ENCODE measurements at regions not wholly inside any gene's neighbourhood (a gene's known extent, or its start where the extent isn't known, plus 50 kb on each side); places are given as distances from the start of the nearest gene placed in this dataset.
A peak's percentile ranks its signal among the peaks of the same experiment; 100 is the strongest.

DNA sequence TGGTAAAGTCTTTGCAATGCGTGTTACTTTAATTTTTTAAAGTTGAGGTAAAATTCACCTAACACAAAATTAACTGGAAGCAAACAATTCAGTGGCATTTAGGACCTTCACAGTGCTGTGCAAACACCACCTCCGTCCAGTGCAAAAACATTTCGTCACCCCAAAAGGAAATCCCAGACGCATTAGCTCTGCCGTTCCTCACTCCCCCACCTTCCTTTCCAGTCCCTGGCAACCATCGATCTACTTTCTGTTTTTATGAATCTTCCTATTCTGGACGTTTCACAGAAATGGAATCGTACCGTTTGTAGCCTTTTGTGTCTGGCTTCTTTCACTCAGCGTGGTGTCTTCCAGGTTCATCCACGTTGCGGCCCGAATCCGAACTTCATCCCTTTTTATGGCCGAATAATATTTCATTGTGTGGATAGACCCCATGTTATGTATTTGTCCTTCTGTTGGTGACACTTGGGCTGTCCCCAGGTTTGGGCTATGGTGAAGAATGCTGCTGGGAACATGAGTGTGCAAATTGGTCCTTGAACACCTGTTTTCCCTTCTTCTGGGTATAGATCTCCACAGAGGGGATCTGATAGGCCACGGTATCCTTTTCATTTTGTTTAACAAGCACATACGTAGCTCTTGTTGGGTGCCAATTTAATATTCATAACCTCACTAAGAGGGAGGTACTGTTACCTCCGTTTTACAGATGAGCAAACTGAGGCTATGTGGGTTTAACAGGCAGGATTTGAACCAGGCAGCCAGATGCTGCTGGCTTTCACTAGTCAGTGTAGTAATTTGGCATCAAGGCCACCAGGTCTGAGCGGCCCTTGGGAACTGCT lies 232.0 kb upstream of the GSE1 start:
- H3K9me3 Mint-ChIP-seq, result peaks cover 0 to 3% (median 2%) of the 10 kb centered on the region in 3 donors
- no peaks in the 10 kb centered on the region for H3K36me3 Mint-ChIP-seq
- no peak overlapping the region for H3K27ac Mint-ChIP-seq
- no peaks in the 10 kb centered on the region for H3K4me1 Mint-ChIP-seq
- no peak overlapping the region for H3K4me3 Mint-ChIP-seq
- peaks cover 20% of the 10 kb centered on the region for H3K27me3 Mint-ChIP-seq

DNA sequence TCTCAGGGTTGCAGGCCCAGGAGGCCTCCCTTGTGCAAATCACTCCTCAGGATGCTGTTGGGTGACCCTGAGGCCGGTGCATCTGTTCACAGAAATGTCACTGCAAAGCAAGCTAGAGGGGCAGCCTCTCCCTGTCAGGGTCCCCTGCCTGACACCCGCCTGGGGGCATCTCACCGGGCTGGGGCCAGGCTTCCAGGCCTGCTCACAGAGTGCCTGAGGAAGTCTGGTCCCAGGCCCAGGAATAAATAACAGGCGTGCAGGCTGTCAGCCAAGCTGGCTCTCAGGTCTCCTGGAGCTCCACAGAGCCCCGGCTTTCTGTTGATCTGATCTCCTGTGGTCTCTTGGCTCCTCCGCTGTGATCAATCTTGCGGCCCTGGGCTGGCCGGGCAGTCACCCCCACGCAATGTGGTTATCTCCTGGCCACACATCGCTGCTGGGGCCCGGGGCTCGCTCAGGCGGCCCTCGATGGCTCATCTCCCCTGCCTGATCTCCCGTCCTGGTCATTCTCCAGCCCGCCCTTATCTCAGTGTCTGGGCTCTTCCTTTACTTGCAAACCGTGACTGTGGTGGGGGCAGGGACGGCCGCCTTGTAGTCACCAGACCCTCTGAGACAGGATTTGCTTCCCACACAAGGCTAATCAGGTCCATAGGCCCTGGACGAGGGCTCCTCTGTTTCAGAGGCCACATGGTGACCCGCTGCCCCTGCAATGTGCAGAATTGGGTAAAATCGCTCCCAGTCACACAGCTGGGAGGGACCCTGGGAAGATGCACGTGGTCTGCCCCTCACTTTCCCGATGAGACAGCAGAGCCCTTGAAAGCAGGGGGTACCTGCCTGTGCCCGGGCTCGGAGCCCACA lies 231.2 kb upstream of the GSE1 start:
- no peak overlapping the region for H3K27ac Mint-ChIP-seq
- no peaks in the 10 kb centered on the region for H3K36me3 Mint-ChIP-seq
- no peaks in the 10 kb centered on the region for H3K4me1 Mint-ChIP-seq
- H3K4me3 Mint-ChIP-seq, result no peak overlapping the region
- H3K9me3 Mint-ChIP-seq, result peaks cover 0 to 3% (median 2%) of the 10 kb centered on the region in 3 donors
- H3K27me3 Mint-ChIP-seq, result peaks cover 17% of the 10 kb centered on the region

DNA sequence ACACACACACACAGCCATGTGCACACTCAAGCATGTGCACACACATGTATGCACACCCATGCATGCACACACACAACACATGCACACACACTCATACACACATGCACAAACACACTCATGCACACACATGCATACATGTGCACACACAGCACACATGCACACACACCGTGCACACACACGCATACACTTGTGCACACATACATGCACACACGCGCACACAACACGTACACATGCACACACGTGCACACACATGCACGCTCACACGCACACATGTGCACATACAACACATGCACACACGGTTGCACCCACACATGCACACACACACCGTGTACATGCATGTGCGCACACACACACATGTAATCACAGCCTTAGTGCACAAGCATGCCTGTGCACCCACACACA lies 230.4 kb upstream of the GSE1 start:
- H3K4me3 Mint-ChIP-seq, result no peak overlapping the region
- H3K27ac Mint-ChIP-seq, result no peak overlapping the region
- H3K9me3 Mint-ChIP-seq, result peaks cover 0 to 3% (median 2%) of the 10 kb centered on the region in 3 donors
- peaks cover 14% of the 10 kb centered on the region for H3K27me3 Mint-ChIP-seq
- no peaks in the 10 kb centered on the region for H3K4me1 Mint-ChIP-seq
- H3K36me3 Mint-ChIP-seq, result no peaks in the 10 kb centered on the region

DNA sequence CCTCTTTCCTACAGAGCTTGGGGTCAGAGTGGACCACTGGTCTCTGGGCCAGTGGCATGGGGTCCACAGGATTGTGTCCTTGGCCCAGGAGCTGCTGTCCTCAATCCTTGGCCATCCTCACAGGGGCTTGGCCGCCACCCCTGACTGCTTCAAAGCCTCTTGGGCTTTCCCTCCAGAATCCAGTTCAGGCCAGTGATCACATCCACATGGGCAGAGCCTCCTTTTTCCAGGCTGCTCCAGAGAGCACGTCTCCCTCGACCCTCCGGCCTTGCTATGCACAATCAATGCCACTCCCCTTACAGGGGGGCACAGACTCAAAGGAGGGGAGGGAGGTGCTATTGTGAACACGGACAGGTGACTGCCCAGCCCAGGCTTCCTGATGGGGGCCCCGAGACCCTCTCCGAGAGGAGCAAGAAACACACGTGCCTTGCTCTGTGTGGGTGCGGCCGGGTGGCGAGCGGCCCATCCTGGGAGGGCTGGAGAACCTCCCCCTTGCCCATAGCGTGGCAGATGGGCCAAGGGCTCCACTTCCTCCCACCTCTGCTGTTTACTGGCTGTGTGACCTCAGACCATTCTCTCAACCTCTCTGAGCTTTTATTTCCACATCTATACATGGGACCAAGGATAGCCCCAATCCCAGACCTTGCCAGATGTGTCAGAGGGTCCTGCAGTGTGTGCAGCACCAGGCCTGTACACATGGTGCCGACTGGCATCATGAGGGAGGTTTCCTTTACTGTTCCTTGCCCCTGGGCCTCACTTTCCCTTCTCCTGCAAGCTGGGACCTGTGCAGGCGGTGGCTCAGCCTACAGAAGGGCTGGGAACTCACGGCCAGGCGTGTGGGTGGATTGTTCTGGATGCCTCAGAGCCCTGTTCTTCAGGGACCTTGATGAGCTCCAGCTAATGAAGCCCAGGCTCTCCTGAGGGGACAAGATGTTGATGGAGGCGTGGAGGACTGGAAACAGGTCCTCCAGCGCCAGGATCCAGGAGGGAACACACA lies 229.0 kb upstream of the GSE1 start:
- H3K36me3 Mint-ChIP-seq, result no peaks in the 10 kb centered on the region
- peaks cover 6% of the 10 kb centered on the region for H3K27me3 Mint-ChIP-seq
- H3K4me3 Mint-ChIP-seq, result no peak overlapping the region
- peaks cover 0 to 3% (median 2%) of the 10 kb centered on the region in 3 donors for H3K9me3 Mint-ChIP-seq
- no peak overlapping the region for H3K27ac Mint-ChIP-seq
- H3K4me1 Mint-ChIP-seq, result no peaks in the 10 kb centered on the region

DNA sequence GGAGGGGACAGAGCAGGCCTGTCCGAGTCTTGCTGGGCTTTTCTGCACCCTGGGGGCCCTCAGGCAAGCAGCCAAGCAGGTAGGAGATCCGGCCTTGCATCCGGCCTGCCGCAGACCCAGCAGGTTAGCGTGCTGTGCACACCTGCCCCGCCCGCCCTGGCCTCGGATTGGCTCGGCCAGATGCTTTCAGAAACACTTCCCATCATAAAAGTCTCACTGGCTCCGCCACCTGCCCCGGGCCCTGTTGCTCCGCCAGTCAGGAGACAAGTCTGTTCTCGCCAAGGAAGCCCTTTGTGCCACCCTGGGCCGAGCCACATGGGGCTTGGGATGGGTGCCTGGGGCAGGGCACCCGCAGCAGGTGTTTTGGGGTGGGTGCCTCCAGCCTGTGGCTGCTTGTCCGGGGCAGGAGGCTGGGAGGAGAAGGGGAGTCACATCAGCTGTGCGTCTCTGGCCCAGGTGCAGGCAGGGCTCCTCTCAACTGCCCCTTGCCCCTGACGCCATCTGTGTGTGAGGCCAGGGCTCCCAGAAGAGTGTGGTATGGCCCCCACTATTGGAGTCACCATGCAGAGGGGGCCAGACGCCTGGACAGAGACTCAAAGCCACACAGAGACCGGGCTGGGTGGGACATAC lies 228.2 kb upstream of the GSE1 start:
- H3K36me3 Mint-ChIP-seq, result no peaks in the 10 kb centered on the region
- peaks cover 0 to 3% (median 2%) of the 10 kb centered on the region in 3 donors for H3K9me3 Mint-ChIP-seq
- peaks cover 7% of the 10 kb centered on the region for H3K27me3 Mint-ChIP-seq
- no peak overlapping the region for H3K4me3 Mint-ChIP-seq
- H3K4me1 Mint-ChIP-seq, result no peaks in the 10 kb centered on the region
- no peak overlapping the region for H3K27ac Mint-ChIP-seq

DNA sequence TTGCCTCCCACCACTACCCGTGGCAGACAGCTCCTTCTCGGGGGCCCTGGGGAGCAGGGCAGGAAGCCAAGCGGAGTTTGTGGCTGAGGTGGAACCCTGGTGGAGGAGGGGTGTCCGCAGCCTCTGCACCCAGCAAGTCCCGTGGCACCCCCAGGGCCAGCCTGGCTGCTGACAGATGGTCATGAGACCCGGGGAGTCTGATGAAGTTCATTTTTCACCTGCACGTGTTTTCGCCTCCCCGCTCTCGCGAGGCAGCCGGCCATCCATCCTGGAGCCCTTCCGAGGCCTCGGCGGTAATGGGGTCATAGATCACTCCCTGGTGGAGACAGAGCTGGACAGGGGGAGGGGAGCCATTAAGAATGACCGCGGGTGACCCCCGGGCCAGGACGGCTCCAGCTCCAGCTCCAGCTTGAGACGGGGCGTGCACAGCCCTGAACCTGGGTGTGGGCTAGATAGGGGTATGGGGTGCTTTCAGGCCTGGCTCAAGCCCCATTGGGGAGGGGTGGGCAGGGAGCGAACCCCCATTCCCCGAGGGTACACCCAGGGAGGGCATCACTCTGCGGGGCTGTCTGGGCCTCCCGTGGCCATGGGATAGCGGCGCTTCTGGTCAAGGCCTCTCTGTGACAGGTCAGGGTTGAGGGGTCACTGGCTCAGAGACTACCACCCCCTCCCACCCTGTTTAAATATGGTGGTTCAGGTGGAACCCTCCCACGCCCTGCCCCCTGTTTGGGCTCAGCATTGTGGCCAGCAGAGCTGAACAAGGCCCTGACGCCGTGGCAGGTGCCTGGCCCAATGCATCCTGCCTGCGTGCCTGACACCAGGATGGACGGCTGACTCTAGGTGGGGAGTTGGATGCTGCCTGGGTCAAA lies 227.4 kb upstream of the GSE1 start:
- H3K4me3 Mint-ChIP-seq, result no peak overlapping the region
- H3K9me3 Mint-ChIP-seq, result peaks cover 0 to 3% (median 2%) of the 10 kb centered on the region in 3 donors

DNA sequence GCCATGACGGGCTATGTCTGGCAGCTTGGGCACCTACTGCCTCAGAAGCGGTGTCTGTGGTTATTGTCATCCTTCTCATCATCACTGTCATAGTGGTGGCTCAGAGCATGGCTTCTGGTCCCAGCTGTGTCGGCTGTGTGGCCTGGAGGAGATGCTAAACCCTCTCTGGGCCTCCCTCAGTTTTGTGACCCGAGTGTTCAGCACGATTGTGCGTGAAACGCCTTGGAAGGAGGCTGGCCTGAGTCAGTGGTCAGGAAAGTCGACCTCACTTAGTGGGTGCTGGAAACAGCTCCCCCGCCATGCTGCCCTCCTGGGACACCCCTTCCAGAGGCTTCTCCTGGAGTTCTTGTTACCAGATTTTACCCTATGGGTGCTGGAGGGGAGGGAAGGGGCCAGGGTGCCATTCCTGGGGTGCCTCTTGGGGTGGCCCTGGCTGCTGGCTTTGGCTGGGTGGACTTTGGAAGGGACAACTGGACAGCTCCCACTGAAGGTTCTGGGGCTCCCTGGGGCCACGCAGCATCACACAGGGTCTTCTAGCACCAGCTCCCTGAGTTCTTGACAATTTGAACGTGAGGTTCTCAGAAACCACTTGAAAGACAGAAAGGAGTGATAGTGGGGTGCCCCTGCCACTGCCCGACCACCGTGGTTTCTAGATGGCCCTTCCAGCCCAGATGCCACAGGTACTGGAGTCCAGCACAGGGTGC lies 226.5 kb upstream of the GSE1 start:
- H3K4me3 Mint-ChIP-seq, result no peak overlapping the region
- H3K4me1 Mint-ChIP-seq, result no peaks in the 10 kb centered on the region
- H3K27me3 Mint-ChIP-seq, result peaks cover 7% of the 10 kb centered on the region
- H3K36me3 Mint-ChIP-seq, result no peaks in the 10 kb centered on the region
- H3K9me3 Mint-ChIP-seq, result peaks cover 0 to 3% (median 0%) of the 10 kb centered on the region in 3 donors
- H3K27ac Mint-ChIP-seq, result no peak overlapping the region

More for the DNA sequence above, 227.4 kb upstream of the GSE1 start:
- H3K4me1 Mint-ChIP-seq, result no peaks in the 10 kb centered on the region
- H3K36me3 Mint-ChIP-seq, result no peaks in the 10 kb centered on the region
- no peak overlapping the region for H3K27ac Mint-ChIP-seq
- peaks cover 7% of the 10 kb centered on the region for H3K27me3 Mint-ChIP-seq

DNA sequence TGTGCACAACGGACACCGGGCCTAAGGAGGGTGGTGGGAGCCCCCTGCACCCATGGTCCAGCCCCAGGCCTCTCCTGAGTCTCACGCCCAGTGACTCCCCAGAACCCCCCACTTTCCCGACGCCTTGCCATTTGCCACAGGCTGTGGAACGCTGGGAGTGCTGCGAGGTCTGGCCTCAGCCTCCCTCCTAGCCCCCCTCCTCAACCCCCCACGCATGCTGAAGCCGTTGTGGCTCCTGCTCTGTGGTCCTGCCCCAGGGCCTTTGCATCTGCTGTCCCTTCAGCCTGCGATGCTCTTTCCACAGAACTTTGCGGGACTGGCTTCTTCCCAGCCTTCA lies 226.0 kb upstream of the GSE1 start:
- H3K27ac Mint-ChIP-seq, result no peak overlapping the region
- peaks cover 7% of the 10 kb centered on the region for H3K27me3 Mint-ChIP-seq
- no peaks in the 10 kb centered on the region for H3K4me1 Mint-ChIP-seq
- peaks cover 0 to 3% (median 0%) of the 10 kb centered on the region in 3 donors for H3K9me3 Mint-ChIP-seq
- no peaks in the 10 kb centered on the region for H3K36me3 Mint-ChIP-seq
- H3K4me3 Mint-ChIP-seq, result no peak overlapping the region

DNA sequence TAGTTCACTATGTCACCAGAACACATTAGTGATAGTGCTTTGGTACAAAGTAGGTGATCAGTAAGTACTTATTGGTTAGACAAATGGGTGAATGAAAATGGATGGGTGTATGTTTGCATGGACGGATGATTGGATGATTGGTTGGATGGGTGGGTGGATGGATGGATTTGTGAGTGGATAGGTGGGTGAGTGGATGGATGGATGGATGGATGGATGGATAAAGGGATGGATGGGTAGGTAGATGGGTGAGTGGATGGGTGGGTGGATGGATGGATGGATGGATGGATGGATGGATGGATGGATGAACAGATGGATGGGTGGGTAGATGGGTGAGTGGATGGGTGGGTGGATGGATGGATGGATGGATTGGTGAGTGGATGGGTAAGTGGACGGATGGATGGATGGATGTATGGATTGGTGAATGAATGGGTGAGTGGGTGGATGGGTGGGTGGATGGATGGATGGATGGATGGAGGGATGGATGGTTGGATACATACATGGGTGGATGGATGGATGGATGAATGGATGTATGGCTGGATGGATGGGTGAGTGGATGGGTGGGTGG lies 225.3 kb upstream of the GSE1 start:
- H3K36me3 Mint-ChIP-seq, result no peaks in the 10 kb centered on the region

DNA sequence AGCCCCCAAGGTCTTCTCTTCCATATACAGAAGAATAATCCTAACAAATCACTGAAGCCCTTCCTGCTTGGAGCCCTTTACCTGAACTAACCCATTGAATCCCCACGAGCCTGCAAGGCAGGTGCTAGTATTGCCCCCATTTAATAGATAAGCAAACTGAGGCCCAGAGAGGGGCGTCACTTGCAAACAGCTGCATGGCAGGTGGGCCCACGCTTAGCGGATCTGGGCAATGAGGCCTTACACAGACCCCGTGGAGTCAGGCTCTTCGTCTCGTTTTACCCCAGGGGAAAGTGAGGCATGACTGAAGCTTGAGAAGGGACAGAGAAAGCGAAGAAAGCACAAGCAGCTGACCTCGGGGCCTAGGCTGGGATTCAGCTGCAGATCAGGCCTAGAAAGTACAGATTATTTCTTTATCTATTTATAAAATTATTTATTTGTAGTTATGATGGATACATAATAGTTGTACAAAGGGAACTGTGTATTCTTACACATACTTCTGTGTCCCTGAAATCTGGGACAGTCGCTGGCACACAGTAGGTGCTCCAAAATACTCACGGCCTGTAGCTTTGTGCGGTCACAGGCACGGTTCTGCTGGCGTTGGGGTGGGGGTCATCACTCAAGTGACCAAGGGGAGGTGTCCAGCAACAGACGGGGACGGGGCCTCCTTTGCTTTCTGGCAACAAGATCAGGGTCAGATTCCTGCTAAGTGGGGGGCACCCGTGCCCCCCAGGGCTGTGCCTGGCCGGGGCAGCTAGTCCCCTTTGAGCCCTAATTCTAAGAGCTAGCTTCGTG lies 223.2 kb upstream of the GSE1 start:
- Mint-ChIP-seq H3K27me3 (peaks cover 14% of the 10 kb centered on the region), H3K9me3 (no peaks in the 10 kb centered on the region), H3K36me3 (no peaks in the 10 kb centered on the region), H3K4me3 (no peak overlapping the region), H3K4me1 (peaks cover 0 to 2% (median 0%) of the 10 kb centered on the region in 3 donors), H3K27ac (peak overlapping the region in 2 of 3 donors; percentile 45 to 83)

More for the DNA sequence above, 225.3 kb upstream of the GSE1 start:
- no peak overlapping the region for H3K27ac Mint-ChIP-seq
- peaks cover 7% of the 10 kb centered on the region for H3K27me3 Mint-ChIP-seq
- H3K9me3 Mint-ChIP-seq, result peaks cover 0 to 3% (median 0%) of the 10 kb centered on the region in 3 donors
- no peaks in the 10 kb centered on the region for H3K4me1 Mint-ChIP-seq
- H3K4me3 Mint-ChIP-seq, result no peak overlapping the region

DNA sequence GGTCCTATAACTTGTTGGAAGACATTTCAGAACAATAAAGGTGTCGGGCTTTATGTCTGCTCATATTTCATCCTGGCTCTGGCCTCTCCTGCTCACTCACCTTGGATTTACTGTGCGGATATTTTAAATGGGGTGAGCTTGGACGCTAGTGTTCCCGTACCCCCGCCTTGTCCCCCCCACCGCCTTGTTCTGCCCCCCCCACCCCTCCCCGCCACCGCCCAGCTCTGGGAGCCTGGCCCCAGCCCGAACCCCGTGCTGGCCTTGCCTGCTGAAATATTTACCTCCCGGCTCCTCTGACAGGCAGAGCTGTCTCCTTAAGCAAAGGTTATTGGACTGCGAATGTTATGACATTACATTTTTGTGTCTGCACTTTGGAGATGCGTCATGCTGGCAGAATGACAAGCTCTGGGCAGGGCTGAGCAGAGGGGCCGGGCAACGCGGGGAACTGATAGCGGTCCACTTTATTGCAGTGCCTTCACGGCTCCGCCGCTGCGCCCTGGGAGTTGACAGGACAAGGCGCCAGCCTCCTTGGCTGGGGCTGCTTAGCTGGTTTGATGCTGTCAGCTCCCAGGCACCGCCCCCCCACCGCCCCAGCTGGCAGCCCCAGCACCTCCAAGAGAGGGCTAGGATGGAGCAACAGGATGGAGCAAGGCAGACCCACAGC lies 222.5 kb upstream of the GSE1 start:
- peaks cover 15% of the 10 kb centered on the region for H3K27me3 Mint-ChIP-seq
- no peak overlapping the region for H3K4me3 Mint-ChIP-seq
- no peaks in the 10 kb centered on the region for H3K9me3 Mint-ChIP-seq
- H3K36me3 Mint-ChIP-seq, result no peaks in the 10 kb centered on the region
- peaks cover 0 to 2% (median 0%) of the 10 kb centered on the region in 3 donors for H3K4me1 Mint-ChIP-seq
- peak overlapping the region in 1 of 3 donors; percentile 45 for H3K27ac Mint-ChIP-seq
